Hepatocyte (in vitro differentiated cells): ENCODE measurements at regions not wholly inside any gene's neighbourhood (a gene's known extent, or its start where the extent isn't known, plus 50 kb on each side); places are given as distances from the start of the nearest gene placed in this dataset.

Experiments used
- DNase-seq: peaks from one replicate; pipeline ENCODE4 v3.0.0-alpha.2; 2016; ENCODE audit warnings: low spot score
- H2AFZ ChIP-seq: fragments of 200-600 bp; sonication (generic); 2 replicates; pipeline ENCODE4 v1.6.0; 2016; ENCODE audit warnings: antibody characterized with exemption, mild to moderate bottlenecking
- H3K27ac ChIP-seq: fragments of 200-600 bp; sonication (generic); 2 replicates; pipeline ENCODE4 v1.5.1; 2016; ENCODE audit warnings: mild to moderate bottlenecking
- H3K27me3 ChIP-seq: fragments of 200-600 bp; sonication (generic); 2 replicates; pipeline ENCODE4 v1.6.1; 2016
- H3K36me3 ChIP-seq: fragments of 200-600 bp; sonication (generic); replicated peaks from 2 replicates; pipeline ENCODE4 v1.5.1; 2016; ENCODE audit warnings: low read depth; ENCODE audit not compliant: insufficient read depth
- H3K4me1 ChIP-seq: fragments of 200-600 bp; sonication (generic); 2 replicates; pipeline ENCODE4 v1.5.1; 2016; ENCODE audit warnings: mild to moderate bottlenecking, moderate library complexity; ENCODE audit not compliant: insufficient read depth
- H3K4me2 ChIP-seq: fragments of 200-600 bp; sonication (generic); 2 replicates; pipeline ENCODE4 v1.6.0; 2016
- H3K4me3 ChIP-seq: fragments of 200-600 bp; sonication (generic); 2 replicates; pipeline ENCODE4 v1.5.1; 2016; ENCODE audit warnings: mild to moderate bottlenecking
- H3K79me2 ChIP-seq: fragments of 200-600 bp; sonication (generic); 2 replicates; pipeline ENCODE4 v1.6.0; 2017; ENCODE audit warnings: mild to moderate bottlenecking
- H3K9me2 ChIP-seq: fragments of 200-600 bp; sonication (generic); replicated peaks from 2 replicates; pipeline ENCODE4 v1.6.0; 2017; ENCODE audit warnings: mild to moderate bottlenecking; ENCODE audit not compliant: insufficient read depth
- H3K9me3 ChIP-seq: fragments of 200-600 bp; sonication (generic); 2 replicates; pipeline ENCODE4 v1.5.1; 2016; ENCODE audit warnings: low read depth, mild to moderate bottlenecking
- H4K20me1 ChIP-seq: fragments of 200-600 bp; sonication (generic); 2 replicates; pipeline ENCODE4 v1.6.0; 2016; ENCODE audit warnings: mild to moderate bottlenecking; ENCODE audit not compliant: insufficient read depth, poor library complexity, severe bottlenecking
- EZH2 ChIP-seq: fragments of 200-600 bp; sonication (generic); IDR thresholded peaks from 2 replicates; pipeline ENCODE4 v1.6.1; 2016; ENCODE audit warnings: antibody characterized with exemption, mild to moderate bottlenecking, borderline replicate concordance
- EZH2phosphoT487 ChIP-seq: fragments of 200-600 bp; sonication (generic); IDR thresholded peaks from one replicate; pipeline ENCODE4 v1.6.1; 2018; ENCODE audit warnings: antibody characterized with exemption, mild to moderate bottlenecking, low read depth, moderate library complexity; ENCODE audit not compliant: unreplicated experiment, severe bottlenecking
- WGBS: methylation state at CpG from one replicate; pipeline ENCODE4 v1.1.6; 2016; ENCODE audit warnings: low lambda C conversion rate; ENCODE audit errors: missing lambda C conversion rate; 5-methylcytosine and 5-hydroxymethylcytosine counted together
- TF ChIP-seq, protein P1 (sequence below): fragments of 200-600 bp; sonication (generic); IDR thresholded peaks from 2 replicates; pipeline ENCODE4 v1.5.1; 2016; ENCODE audit warnings: antibody characterized with exemption, mild to moderate bottlenecking; ENCODE audit not compliant: poor library complexity

DNA sequence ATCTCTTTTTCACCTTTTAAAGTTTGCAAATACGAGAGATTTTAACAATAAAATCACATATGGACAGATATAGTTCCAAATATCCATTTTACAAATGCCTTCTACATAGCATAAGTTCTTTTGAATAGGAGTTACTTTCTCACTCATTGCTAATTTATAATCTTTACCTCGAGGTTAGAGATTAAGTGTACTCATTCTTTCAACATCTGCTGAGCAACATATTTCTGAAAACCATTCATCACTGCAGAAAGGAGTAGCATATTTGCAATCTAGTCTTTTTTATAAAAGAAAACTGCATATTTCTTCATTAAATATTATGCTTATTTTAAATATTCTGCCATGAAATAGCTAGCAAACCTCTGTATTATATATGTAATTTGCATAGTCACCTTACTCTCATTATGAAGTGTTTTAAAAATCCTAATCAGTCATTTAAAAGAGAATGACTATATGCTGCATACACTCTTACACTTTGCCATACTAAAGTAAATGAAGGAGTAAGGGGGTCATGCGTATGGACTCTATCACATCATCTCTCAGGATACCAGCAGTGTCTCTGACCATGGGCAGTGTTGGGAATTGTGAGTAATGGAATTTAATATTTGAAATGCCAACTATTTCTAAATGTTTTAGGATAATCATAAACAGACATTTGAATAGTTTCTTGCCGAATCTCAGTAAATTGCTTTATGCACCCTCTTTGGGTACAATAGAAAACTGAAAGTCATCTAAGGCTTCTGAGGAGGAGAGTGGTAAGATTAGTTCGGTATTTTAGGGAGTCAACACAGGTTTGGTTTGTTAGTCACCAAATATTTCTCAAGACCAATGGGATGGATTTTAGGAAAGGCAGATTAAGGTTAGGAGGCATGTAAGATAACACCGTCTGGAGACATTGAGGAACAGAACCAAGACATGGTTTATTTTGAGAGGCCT is 524.8 kb upstream of the ATP2B1 start:
- no peak overlapping the region for H2AFZ ChIP-seq
- DNase-seq, result no peak
- no peak overlapping the region for H3K27ac ChIP-seq
- H3K9me2 ChIP-seq, result no peaks in the 10 kb centered on the region
- no peaks in the 10 kb centered on the region for H3K79me2 ChIP-seq
- H3K4me2 ChIP-seq, result no peak overlapping the region
- WGBS, result 75% methylated on average over 6 of the region's 6 CpGs
- no peaks in the 10 kb centered on the region for H3K9me3 ChIP-seq
- no peaks in the 10 kb centered on the region for H3K27me3 ChIP-seq
- H3K36me3 ChIP-seq, result no peaks in the 10 kb centered on the region
- H3K4me3 ChIP-seq, result no peak overlapping the region
- H4K20me1 ChIP-seq, result no peaks in the 10 kb centered on the region
- TF ChIP-seq EZH2, result no peak
- TF ChIP-seq EZH2phosphoT487, result no peak
- TF ChIP-seq, protein P1, sequence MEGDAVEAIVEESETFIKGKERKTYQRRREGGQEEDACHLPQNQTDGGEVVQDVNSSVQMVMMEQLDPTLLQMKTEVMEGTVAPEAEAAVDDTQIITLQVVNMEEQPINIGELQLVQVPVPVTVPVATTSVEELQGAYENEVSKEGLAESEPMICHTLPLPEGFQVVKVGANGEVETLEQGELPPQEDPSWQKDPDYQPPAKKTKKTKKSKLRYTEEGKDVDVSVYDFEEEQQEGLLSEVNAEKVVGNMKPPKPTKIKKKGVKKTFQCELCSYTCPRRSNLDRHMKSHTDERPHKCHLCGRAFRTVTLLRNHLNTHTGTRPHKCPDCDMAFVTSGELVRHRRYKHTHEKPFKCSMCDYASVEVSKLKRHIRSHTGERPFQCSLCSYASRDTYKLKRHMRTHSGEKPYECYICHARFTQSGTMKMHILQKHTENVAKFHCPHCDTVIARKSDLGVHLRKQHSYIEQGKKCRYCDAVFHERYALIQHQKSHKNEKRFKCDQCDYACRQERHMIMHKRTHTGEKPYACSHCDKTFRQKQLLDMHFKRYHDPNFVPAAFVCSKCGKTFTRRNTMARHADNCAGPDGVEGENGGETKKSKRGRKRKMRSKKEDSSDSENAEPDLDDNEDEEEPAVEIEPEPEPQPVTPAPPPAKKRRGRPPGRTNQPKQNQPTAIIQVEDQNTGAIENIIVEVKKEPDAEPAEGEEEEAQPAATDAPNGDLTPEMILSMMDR, result no peak
- H3K4me1 ChIP-seq, result no peaks in the 10 kb centered on the region

GRCh38 chr12:90229407-90230170 is 521.0 kb upstream of the ATP2B1 start:
- Histone ChIP-seq H2AFZ (no peak overlapping the region), H3K4me3 (no peak overlapping the region), H3K27ac (no peak overlapping the region), H3K4me1 (no peaks in the 10 kb centered on the region), H3K4me2 (no peak overlapping the region), H4K20me1 (no peaks in the 10 kb centered on the region), H3K27me3 (no peaks in the 10 kb centered on the region), H3K9me3 (no peaks in the 10 kb centered on the region), H3K36me3 (no peaks in the 10 kb centered on the region), H3K79me2 (no peaks in the 10 kb centered on the region), H3K9me2 (no peaks in the 10 kb centered on the region)
- no peak for DNase-seq
- TF ChIP-seq EZH2phosphoT487 (no peak), EZH2 (no peak)
- TF ChIP-seq, protein P1, result no peak
- WGBS, result 67% methylated on average over 8 of the region's 8 CpGs

GRCh38 chr12:90226211-90226610 is 517.6 kb upstream of the ATP2B1 start:
- Histone ChIP-seq H2AFZ (no peak overlapping the region), H3K27ac (no peak overlapping the region), H3K27me3 (no peaks in the 10 kb centered on the region), H3K79me2 (no peaks in the 10 kb centered on the region), H3K36me3 (no peaks in the 10 kb centered on the region), H4K20me1 (no peaks in the 10 kb centered on the region), H3K4me1 (no peaks in the 10 kb centered on the region), H3K4me3 (no peak overlapping the region), H3K4me2 (no peak overlapping the region), H3K9me3 (no peaks in the 10 kb centered on the region), H3K9me2 (no peaks in the 10 kb centered on the region)
- TF ChIP-seq EZH2phosphoT487, result no peak
- TF ChIP-seq EZH2, result no peak
- TF ChIP-seq, protein P1, result no peak
- DNase-seq, result no peak
